GM23338 (cell line): ENCODE measurements at regions not wholly inside any gene's neighbourhood (a gene's known extent, or its start where the extent isn't known, plus 50 kb on each side); places are given as distances from the start of the nearest gene placed in this dataset.

Source experiments
- ATAC-seq: fragments of 200-7000 bp; cut with Tn5 transposase; 3 replicates; pipeline ENCODE4 v1.9.1; 2020
- DNase-seq: peaks from one replicate; pipeline ENCODE4 v3.0.0-alpha.2; 2015; ENCODE audit warnings: low spot score
- H2AFZ ChIP-seq: fragments of 200-600 bp; sonication (generic); 2 replicates; pipeline ENCODE4 v1.8.0; 2016; ENCODE audit warnings: antibody characterized with exemption, mild to moderate bottlenecking, moderate library complexity
- H3F3A ChIP-seq: fragments of 200-600 bp; sonication (generic); replicated peaks from 2 replicates; pipeline ENCODE4 v1.8.0; 2017; ENCODE audit warnings: antibody characterized with exemption, mixed run types, low read depth
- H3K27ac ChIP-seq: fragments of 200-600 bp; sonication (generic); 2 replicates; pipeline ENCODE4 v1.6.1; 2016; ENCODE audit warnings: low read depth
- H3K27me3 ChIP-seq: fragments of 200-600 bp; sonication (generic); 2 replicates; pipeline ENCODE4 v1.8.0; 2016; ENCODE audit warnings: mild to moderate bottlenecking, mixed run types, moderate library complexity; ENCODE audit not compliant: insufficient read depth
- H3K36me3 ChIP-seq: fragments of 200-600 bp; sonication (generic); 2 replicates; pipeline ENCODE4 v1.8.0; 2016; ENCODE audit warnings: mild to moderate bottlenecking; ENCODE audit not compliant: insufficient read depth
- H3K4me1 ChIP-seq: fragments of 200-600 bp; sonication (generic); 2 replicates; pipeline ENCODE4 v1.8.0; 2016; ENCODE audit warnings: mild to moderate bottlenecking, moderate library complexity; ENCODE audit not compliant: insufficient read depth
- H3K4me2 ChIP-seq: fragments of 200-600 bp; sonication (generic); 2 replicates; pipeline ENCODE4 v1.7.1; 2017; ENCODE audit warnings: mixed run types
- H3K4me3 ChIP-seq: fragments of 200-600 bp; sonication (generic); 2 replicates; pipeline ENCODE4 v1.6.1; 2016; ENCODE audit warnings: mixed run types
- H3K79me2 ChIP-seq: fragments of 200-600 bp; sonication (generic); replicated peaks from 2 replicates; pipeline ENCODE4 v1.8.0; 2017; ENCODE audit warnings: mild to moderate bottlenecking; ENCODE audit not compliant: insufficient read depth
- H3K9me2 ChIP-seq: fragments of 200-600 bp; sonication (generic); 2 replicates; pipeline ENCODE4 v1.8.0; 2017; ENCODE audit not compliant: insufficient read depth
- H4K20me1 ChIP-seq: fragments of 200-600 bp; sonication (generic); replicated peaks from 2 replicates; pipeline ENCODE4 v1.8.0; 2017; ENCODE audit warnings: mild to moderate bottlenecking; ENCODE audit not compliant: insufficient read depth
- H3K27ac Mint-ChIP-seq: 2 replicates; pipeline ENCODE4 v1.8.0; 2020; ENCODE audit warnings: inconsistent platforms, mild to moderate bottlenecking, moderate library complexity, mixed read lengths
- H3K27me3 Mint-ChIP-seq: 3 replicates; pipeline ENCODE4 v1.8.0; 2022; ENCODE audit warnings: low read depth, mild to moderate bottlenecking, moderate library complexity, mixed read lengths, inconsistent platforms; ENCODE audit not compliant: insufficient read depth, poor library complexity
- H3K36me3 Mint-ChIP-seq: 3 replicates; pipeline ENCODE4 v1.8.0; 2021; ENCODE audit warnings: low read depth, mild to moderate bottlenecking, inconsistent platforms, moderate library complexity, mixed read lengths
- H3K4me1 Mint-ChIP-seq: 3 replicates; pipeline ENCODE4 v1.8.0; 2020; ENCODE audit warnings: mild to moderate bottlenecking, inconsistent platforms, mixed read lengths
- H3K4me3 Mint-ChIP-seq: 3 replicates; pipeline ENCODE4 v1.8.0; 2021; ENCODE audit warnings: moderate library complexity, mild to moderate bottlenecking, inconsistent platforms, mixed read lengths
- H3K9me3 Mint-ChIP-seq: 3 replicates; pipeline ENCODE4 v1.8.0; 2020; ENCODE audit warnings: moderate library complexity, mild to moderate bottlenecking, inconsistent platforms, mixed read lengths
- CREB1 ChIP-seq: fragments of 250-450 bp; sonication (Bioruptor Pico); IDR thresholded peaks from 2 replicates; pipeline ENCODE4 v1.5.0; 2020; ENCODE audit warnings: low read depth, mild to moderate bottlenecking, moderate library complexity
- EZH2 ChIP-seq: fragments of 200-600 bp; sonication (generic); IDR thresholded peaks from one replicate; pipeline ENCODE4 v1.8.0; 2017; ENCODE audit warnings: antibody characterized with exemption, mild to moderate bottlenecking, low read depth; ENCODE audit not compliant: unreplicated experiment
- EZH2phosphoT487 ChIP-seq: fragments of 200-600 bp; sonication (generic); IDR thresholded peaks from one replicate; pipeline ENCODE4 v1.8.1; 2018; ENCODE audit warnings: antibody characterized with exemption; ENCODE audit not compliant: unreplicated experiment
- JUNB ChIP-seq: IDR thresholded peaks from one replicate; pipeline ENCODE4 v1.6.1; 2016; ENCODE audit warnings: antibody characterized with exemption; ENCODE audit not compliant: unreplicated experiment
- NANOG ChIP-seq: IDR thresholded peaks from 2 replicates; pipeline ENCODE4 v1.6.1; 2016; ENCODE audit warnings: antibody characterized with exemption, borderline replicate concordance
- POLR2AphosphoS5 ChIP-seq: IDR thresholded peaks from 2 replicates; pipeline ENCODE4 v1.6.1; 2016; ENCODE audit warnings: antibody characterized with exemption, low read depth
- STAT1 ChIP-seq: IDR thresholded peaks from one replicate; pipeline ENCODE4 v1.6.1; 2016; ENCODE audit warnings: antibody characterized with exemption; ENCODE audit not compliant: unreplicated experiment
- ZNF114 ChIP-seq: fragments of 250-450 bp; sonication (Bioruptor Pico); IDR thresholded peaks from 2 replicates; pipeline ENCODE4 v1.5.0; 2020; ENCODE audit warnings: mild to moderate bottlenecking, moderate library complexity
- ZNF331 ChIP-seq: fragments of 250-450 bp; sonication (Bioruptor Pico); IDR thresholded peaks from 2 replicates; pipeline ENCODE4 v1.5.0; 2020; ENCODE audit warnings: low read depth, mild to moderate bottlenecking, moderate library complexity
- TF ChIP-seq, protein P1 (sequence below): IDR thresholded peaks from one replicate; pipeline ENCODE4 v1.6.1; 2018; ENCODE audit warnings: antibody characterized with exemption; ENCODE audit not compliant: unreplicated experiment
- TF ChIP-seq, protein P2 (sequence below): fragments of 250-450 bp; sonication (Bioruptor Pico); IDR thresholded peaks from 2 replicates; pipeline ENCODE4 v1.5.0; 2020; ENCODE audit warnings: mild to moderate bottlenecking, moderate library complexity
- TF ChIP-seq, protein P3 (sequence below), 2 experiments: fragments of 200-600 bp in 1 of 2; sonication (generic) in 1 of 2; conservative IDR thresholded peaks; 2 replicates each; pipeline versions ENCODE4 v1.5.1 to v1.6.1; 2016 to 2017; ENCODE audit warnings: antibody characterized with exemption in 2 of 2, low read depth in 2 of 2, mild to moderate bottlenecking in 2 of 2, moderate library complexity in 1 of 2
- TF ChIP-seq, protein P4 (sequence below): IDR thresholded peaks from 2 replicates; pipeline ENCODE4 v1.6.1; 2016; ENCODE audit warnings: antibody characterized with exemption

DNA sequence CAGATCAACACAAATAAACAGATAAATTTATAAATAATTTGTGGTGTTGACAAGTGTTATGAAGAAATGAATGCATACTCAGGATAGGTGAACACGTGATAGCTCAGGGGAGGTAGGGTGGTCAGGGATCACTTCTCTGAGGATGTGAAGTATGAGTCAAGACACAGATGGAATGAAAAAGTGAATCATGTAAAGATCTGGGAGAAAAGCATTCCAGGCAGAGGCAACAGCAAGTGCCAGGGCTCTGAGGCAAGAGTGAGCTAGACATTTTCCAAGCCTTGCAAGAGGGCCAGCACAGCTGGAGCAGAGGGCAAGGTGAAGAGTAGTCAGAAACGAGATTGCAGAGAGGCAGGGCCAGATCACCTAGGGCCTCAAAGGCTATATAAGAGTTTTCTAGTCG, 177.8 kb downstream of the WNT5A start:
- DNase-seq: no peak
- no peaks in the 10 kb centered on the region for H3K27me3 ChIP-seq
- Mint-ChIP-seq H3K4me3 (no peak overlapping the region), H3K36me3 (no peaks in the 10 kb centered on the region), H3K9me3 (no peaks in the 10 kb centered on the region), H3K4me1 (no peaks in the 10 kb centered on the region), H3K27me3 (no peaks in the 10 kb centered on the region), H3K27ac (no peak overlapping the region)
- no peak overlapping the region for H3K27ac ChIP-seq
- H3K4me3 ChIP-seq: no peak overlapping the region
- no peaks in the 10 kb centered on the region for H4K20me1 ChIP-seq
- H3K36me3 ChIP-seq: no peaks in the 10 kb centered on the region
- no peaks in the 10 kb centered on the region for H3K4me1 ChIP-seq
- no peak for ATAC-seq
- H3K9me2 ChIP-seq: no peaks in the 10 kb centered on the region; the same call in 1 of the 2 replicates
- no peak overlapping the region for H3K4me2 ChIP-seq
- H3K79me2 ChIP-seq: no peaks in the 10 kb centered on the region
- H2AFZ ChIP-seq: no peak overlapping the region
- TF ChIP-seq STAT1 (no peak), NANOG (no peak), POLR2AphosphoS5 (no peak), EZH2phosphoT487 (no peak), EZH2 (no peak), ZNF114 (no peak), CREB1 (no peak), JUNB (no peak), ZNF331 (CRISPR knock-in tag) (no peak)
- TF ChIP-seq, protein P1, sequence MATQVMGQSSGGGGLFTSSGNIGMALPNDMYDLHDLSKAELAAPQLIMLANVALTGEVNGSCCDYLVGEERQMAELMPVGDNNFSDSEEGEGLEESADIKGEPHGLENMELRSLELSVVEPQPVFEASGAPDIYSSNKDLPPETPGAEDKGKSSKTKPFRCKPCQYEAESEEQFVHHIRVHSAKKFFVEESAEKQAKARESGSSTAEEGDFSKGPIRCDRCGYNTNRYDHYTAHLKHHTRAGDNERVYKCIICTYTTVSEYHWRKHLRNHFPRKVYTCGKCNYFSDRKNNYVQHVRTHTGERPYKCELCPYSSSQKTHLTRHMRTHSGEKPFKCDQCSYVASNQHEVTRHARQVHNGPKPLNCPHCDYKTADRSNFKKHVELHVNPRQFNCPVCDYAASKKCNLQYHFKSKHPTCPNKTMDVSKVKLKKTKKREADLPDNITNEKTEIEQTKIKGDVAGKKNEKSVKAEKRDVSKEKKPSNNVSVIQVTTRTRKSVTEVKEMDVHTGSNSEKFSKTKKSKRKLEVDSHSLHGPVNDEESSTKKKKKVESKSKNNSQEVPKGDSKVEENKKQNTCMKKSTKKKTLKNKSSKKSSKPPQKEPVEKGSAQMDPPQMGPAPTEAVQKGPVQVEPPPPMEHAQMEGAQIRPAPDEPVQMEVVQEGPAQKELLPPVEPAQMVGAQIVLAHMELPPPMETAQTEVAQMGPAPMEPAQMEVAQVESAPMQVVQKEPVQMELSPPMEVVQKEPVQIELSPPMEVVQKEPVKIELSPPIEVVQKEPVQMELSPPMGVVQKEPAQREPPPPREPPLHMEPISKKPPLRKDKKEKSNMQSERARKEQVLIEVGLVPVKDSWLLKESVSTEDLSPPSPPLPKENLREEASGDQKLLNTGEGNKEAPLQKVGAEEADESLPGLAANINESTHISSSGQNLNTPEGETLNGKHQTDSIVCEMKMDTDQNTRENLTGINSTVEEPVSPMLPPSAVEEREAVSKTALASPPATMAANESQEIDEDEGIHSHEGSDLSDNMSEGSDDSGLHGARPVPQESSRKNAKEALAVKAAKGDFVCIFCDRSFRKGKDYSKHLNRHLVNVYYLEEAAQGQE: no peak
- TF ChIP-seq, protein P2, sequence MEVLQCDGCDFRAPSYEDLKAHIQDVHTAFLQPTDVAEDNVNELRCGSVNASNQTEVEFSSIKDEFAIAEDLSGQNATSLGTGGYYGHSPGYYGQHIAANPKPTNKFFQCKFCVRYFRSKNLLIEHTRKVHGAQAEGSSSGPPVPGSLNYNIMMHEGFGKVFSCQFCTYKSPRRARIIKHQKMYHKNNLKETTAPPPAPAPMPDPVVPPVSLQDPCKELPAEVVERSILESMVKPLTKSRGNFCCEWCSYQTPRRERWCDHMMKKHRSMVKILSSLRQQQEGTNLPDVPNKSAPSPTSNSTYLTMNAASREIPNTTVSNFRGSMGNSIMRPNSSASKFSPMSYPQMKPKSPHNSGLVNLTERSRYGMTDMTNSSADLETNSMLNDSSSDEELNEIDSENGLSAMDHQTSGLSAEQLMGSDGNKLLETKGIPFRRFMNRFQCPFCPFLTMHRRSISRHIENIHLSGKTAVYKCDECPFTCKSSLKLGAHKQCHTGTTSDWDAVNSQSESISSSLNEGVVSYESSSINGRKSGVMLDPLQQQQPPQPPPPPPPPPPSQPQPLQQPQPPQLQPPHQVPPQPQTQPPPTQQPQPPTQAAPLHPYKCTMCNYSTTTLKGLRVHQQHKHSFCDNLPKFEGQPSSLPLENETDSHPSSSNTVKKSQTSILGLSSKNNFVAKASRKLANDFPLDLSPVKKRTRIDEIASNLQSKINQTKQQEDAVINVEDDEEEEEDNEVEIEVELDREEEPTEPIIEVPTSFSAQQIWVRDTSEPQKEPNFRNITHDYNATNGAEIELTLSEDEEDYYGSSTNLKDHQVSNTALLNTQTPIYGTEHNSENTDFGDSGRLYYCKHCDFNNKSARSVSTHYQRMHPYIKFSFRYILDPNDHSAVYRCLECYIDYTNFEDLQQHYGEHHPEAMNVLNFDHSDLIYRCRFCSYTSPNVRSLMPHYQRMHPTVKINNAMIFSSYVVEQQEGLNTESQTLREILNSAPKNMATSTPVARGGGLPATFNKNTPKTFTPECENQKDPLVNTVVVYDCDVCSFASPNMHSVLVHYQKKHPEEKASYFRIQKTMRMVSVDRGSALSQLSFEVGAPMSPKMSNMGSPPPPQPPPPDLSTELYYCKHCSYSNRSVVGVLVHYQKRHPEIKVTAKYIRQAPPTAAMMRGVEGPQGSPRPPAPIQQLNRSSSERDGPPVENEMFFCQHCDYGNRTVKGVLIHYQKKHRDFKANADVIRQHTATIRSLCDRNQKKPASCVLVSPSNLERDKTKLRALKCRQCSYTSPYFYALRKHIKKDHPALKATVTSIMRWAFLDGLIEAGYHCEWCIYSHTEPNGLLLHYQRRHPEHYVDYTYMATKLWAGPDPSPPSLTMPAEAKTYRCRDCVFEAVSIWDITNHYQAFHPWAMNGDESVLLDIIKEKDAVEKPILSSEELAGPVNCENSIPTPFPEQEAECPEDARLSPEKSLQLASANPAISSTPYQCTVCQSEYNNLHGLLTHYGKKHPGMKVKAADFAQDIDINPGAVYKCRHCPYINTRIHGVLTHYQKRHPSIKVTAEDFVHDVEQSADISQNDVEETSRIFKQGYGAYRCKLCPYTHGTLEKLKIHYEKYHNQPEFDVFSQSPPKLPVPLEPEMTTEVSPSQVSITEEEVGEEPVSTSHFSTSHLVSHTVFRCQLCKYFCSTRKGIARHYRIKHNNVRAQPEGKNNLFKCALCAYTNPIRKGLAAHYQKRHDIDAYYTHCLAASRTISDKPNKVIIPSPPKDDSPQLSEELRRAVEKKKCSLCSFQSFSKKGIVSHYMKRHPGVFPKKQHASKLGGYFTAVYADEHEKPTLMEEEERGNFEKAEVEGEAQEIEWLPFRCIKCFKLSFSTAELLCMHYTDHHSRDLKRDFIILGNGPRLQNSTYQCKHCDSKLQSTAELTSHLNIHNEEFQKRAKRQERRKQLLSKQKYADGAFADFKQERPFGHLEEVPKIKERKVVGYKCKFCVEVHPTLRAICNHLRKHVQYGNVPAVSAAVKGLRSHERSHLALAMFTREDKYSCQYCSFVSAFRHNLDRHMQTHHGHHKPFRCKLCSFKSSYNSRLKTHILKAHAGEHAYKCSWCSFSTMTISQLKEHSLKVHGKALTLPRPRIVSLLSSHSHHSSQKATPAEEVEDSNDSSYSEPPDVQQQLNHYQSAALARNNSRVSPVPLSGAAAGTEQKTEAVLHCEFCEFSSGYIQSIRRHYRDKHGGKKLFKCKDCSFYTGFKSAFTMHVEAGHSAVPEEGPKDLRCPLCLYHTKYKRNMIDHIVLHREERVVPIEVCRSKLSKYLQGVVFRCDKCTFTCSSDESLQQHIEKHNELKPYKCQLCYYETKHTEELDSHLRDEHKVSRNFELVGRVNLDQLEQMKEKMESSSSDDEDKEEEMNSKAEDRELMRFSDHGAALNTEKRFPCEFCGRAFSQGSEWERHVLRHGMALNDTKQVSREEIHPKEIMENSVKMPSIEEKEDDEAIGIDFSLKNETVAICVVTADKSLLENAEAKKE: no peak
- TF ChIP-seq, protein P3, sequence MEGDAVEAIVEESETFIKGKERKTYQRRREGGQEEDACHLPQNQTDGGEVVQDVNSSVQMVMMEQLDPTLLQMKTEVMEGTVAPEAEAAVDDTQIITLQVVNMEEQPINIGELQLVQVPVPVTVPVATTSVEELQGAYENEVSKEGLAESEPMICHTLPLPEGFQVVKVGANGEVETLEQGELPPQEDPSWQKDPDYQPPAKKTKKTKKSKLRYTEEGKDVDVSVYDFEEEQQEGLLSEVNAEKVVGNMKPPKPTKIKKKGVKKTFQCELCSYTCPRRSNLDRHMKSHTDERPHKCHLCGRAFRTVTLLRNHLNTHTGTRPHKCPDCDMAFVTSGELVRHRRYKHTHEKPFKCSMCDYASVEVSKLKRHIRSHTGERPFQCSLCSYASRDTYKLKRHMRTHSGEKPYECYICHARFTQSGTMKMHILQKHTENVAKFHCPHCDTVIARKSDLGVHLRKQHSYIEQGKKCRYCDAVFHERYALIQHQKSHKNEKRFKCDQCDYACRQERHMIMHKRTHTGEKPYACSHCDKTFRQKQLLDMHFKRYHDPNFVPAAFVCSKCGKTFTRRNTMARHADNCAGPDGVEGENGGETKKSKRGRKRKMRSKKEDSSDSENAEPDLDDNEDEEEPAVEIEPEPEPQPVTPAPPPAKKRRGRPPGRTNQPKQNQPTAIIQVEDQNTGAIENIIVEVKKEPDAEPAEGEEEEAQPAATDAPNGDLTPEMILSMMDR (conservative IDR thresholded peaks at IDR 0.05; ENCODE audit: low read depth in 2 of 2): no peak
- TF ChIP-seq, protein P4, sequence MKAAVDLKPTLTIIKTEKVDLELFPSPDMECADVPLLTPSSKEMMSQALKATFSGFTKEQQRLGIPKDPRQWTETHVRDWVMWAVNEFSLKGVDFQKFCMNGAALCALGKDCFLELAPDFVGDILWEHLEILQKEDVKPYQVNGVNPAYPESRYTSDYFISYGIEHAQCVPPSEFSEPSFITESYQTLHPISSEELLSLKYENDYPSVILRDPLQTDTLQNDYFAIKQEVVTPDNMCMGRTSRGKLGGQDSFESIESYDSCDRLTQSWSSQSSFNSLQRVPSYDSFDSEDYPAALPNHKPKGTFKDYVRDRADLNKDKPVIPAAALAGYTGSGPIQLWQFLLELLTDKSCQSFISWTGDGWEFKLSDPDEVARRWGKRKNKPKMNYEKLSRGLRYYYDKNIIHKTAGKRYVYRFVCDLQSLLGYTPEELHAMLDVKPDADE: no peak
- H3F3A ChIP-seq: no peaks in the 10 kb centered on the region
